ENCODE measurements at regions not wholly inside any gene's neighbourhood (a gene's known extent, or its start where the extent isn't known, plus 50 kb on each side); places are given as distances from the start of the nearest gene placed in this dataset.
A peak's percentile ranks its signal among the peaks of the same experiment; 100 is the strongest.

DNA sequence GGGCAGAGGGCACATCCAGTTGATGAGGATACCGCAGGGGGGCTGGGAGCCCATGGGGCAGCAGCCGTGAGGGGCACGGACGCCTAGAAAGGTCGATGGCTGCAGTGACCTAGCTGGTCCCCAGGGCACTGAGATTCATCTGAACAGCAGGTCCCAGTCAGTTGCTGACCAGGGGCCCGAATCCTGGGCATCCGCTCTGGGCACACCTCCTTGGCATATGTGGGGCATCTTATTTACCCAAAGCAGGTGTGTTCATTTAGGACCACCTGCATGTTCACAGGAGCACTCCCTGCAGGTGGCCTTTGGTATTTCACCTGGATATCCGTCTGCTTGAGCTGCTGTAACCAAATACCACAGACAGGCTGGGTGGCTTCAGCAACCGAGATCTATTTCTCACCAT, 72.0 kb upstream of the ODC1 start:
- no peak for DNase-seq (ENCODE audit: low read depth)

DNA sequence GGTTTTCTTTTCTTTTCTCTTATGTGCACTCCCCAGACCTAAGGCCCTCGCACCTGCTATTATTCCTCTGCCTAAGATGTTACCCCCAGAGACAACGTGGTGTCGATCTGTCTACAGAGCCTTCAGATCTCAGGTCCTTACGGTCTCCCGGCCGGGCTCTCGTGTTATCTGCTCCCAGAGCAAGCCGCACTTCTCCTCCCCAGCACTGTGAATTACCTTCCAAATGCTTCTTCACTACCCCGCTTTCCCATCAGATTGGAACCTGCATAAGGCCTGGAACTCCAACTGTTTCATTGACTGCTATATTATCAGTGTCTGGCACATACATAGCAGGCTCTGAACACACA, 71.2 kb upstream of the ODC1 start:
- no peak for DNase-seq (ENCODE audit: low read depth)

DNA sequence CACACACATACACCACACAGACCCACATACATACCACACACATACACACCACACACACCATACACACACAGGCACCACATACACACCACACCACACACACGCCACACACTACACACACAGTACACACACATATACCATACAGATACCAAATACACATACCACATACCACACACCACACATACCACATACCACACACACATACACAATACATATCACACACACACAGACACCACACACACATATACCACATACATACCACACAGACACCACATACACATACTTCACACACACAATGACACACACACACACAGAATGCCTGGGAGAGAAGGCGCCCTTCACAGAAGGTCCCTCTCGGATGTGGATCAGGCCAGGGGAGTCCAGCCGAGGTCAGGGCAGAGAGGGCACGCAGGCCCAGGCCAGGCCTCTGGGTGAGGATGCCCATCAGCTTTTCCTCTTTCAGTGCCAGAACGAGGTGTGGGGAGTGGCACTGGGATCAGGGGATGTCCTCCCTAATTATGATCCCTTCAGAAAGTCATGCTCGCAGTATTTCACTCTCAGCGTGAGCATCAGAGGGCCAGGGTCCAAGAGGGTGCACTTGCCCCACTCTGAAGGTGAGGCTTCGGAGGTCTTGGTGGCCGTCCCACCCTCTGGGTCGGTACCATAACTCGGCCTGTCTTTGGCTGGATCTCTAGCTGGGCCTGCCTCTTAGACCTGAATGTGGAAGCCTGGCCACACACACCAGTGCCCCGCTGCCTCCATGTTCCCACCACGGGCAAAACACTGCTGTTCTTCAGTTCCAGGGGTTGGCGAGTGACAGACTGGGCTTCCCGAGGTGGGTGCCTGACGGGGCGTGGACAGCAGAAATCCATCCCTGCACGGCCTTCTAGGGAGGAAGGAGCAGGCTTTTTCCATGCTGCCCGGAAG, 70.6 kb upstream of the ODC1 start:
- DNase-seq (ENCODE audit: low read depth) = no peak

DNA sequence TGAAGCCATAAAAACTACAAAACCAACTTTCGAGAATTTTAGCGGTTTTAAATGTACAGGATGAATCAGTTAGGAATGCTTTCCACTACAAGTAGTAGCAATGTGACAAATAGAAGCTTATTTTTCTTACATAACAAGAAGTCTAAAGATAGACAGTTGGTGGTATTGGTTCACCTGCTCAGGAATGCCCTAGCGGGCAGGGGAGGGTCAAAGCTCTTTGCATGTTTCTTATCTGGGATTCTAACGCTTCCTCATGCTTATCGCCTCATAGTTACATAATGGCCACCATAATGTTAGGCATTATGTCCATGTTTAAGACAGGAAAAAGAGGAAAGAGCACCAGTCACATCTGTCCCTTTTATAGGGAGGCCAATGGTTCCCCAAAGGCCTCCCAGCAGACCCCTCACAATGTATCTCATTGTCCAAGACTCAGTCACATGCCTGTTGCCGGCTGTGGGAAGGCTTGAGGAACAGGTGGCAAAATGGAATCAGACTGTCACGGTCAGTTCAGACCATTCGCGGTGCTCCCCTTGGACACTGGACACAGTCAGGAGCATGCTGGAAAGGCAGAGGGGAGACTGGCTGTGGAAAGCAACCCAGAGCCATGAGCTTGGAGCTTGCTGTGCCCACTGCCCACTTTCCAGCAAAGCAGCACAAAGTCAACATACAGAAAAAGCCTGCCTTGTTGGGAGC, 69.4 kb upstream of the ODC1 start:
- no peak for DNase-seq (ENCODE audit: low read depth)

DNA sequence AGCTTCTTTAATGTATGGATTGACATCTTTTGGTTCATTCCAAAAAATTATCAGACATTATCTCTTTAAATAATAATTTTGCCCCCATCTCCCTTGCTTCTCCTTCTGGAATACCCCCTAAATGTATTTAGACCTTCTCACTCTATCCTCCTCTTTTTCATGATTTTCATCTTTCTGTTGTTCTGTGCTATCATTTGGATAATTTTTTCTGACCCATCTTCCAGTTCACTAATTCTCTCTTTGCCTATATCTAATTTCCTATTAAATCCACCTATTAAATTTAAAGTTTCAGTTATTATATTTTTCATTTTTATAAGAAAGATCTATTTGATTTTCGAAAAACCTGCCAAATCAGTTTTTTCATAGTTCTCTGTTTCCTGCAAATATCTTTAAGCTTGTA, 67.8 kb upstream of the ODC1 start:
- DNase-seq (ENCODE audit: low read depth) = no peak

DNA sequence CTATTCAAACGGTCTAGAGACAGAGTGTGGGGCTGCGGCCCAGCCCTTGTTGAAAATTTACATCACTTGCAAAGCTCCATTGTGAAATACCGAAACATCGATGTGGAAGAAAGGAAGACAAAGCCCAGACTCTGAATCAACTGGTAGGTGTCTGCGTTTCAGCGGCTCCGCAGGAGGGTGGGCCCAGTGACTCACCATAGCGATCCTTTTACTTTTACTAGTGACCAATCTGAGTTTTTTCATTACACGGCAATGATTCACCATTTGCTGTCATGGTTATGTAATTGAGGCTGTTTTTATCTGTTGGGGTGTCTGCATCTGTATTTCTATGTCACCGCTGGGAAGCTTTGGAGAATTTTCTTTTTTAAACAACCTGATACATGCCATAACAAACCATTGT, 66.6 kb upstream of the ODC1 start:
- DNase-seq (ENCODE audit: low read depth) = peak; percentile 35

DNA sequence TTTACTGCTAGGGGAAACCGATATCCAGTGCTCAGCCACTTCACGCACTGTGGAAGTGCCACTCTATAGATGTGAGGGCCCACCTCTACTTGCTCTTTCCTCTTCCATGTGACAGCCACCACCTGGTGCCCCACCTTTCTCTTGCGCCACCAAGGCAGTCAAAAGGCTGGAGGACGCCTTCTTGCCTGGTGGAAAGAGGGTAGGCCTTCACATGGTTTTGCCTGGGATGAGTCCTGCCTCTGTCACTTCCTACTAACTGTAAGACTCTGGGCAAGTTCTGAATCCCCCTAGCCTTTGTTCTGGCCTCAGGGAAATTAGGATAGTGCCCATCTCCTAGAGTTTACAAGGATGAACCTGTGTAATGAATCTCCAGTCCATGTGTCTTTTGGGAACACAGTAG, 66.1 kb upstream of the ODC1 start:
- DNase-seq (ENCODE audit: low read depth) = no peak

DNA sequence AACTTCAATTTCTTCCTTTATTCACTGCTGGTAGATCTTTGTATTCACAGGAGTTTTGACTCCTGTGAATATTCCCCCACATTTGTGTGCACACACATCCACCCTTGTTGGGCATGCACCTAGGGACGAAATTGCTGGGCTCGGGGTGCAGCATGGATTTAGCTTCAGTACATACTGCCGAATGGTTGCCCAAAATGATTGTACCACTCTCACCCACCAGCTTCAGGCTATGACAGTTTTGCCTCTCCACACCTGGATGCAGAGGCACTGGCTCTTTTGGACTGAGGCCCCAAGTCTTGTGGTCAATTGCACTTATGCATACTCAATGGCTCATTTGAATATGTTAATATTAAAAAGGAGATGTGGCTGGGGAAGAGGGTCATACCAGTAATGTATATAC, 65.1 kb upstream of the ODC1 start:
- no peak for DNase-seq (ENCODE audit: low read depth)

DNA sequence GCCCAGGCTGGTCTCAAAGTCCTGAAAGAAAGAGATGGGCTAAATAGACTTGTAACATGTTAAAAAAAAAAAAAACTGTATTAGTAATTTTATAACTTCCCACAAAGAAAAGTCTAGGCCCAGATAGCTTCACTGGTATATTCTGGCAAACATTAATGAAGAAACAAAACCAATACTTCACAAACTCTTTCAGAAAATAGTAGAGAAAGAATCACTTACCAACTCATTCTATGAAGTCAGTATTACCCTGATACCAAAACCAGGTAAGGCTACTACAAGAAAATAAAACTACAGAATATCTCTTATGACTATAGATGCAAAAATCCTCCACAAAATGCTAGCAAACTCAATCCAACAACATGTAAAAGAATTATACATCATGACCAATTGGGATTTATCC, 59.9 kb upstream of the ODC1 start:
- no peak for DNase-seq (ENCODE audit: low read depth)

DNA sequence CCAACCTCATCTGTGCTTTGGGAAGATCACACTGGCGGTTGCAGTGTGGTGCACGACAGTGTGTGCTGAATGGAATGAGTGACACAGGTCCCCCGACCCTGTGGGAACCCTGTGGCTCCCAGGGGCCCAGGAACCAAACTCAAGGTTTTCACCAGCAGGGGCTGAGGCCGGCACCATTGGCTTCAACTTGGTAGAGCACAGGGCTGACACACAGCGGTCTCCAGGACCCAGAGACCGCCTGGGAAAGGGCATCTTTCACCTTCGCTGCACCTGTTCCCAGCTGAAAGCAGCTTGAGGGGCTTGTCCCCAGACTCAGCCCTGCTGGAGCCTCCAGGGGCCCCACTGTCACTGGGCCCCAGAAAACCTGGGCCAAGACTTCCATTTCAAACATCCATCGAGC, 59.0 kb upstream of the ODC1 start:
- no peak for DNase-seq (ENCODE audit: low read depth)

DNA sequence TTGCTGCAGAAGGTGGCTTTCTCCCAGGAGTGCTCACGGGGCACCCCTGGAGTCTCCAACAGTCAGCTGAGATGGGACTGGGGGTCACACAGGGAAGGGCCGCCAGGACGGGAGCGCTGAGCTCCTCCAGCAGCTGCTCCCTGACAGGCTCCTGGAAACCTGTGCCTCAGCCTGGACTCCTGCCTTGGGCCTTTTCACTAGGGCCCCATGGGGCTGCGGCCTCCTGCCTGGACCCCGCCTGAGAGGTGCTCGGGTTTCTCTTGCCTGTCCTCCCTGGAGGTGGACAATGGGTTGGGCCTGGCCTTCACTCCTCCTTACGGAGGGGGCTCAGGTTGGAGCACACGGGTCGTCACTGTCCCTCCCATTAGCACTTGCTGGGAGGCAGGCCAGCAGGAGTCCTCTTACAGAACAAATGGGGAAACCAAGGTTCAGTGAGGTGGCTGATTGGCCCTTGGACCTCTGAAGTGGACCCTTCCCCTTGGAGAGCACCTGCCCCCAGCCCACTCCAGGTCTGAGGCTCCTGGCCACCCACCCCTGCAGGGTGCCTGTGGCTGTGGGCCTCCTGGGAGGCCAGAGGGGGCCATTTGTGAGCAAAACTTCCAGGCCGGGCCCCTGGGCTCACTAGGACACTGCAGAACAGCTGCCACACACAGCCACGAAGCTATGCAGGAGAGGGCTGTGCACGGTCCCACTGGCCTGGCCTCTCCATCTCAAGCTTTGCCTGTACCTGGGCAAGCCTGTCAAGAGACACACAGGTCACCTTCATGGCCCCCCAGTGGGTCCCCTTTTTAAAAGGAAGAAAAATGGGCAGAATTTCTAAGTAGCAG, 57.1 kb upstream of the ODC1 start:
- DNase-seq (ENCODE audit: low read depth) = no peak

DNA sequence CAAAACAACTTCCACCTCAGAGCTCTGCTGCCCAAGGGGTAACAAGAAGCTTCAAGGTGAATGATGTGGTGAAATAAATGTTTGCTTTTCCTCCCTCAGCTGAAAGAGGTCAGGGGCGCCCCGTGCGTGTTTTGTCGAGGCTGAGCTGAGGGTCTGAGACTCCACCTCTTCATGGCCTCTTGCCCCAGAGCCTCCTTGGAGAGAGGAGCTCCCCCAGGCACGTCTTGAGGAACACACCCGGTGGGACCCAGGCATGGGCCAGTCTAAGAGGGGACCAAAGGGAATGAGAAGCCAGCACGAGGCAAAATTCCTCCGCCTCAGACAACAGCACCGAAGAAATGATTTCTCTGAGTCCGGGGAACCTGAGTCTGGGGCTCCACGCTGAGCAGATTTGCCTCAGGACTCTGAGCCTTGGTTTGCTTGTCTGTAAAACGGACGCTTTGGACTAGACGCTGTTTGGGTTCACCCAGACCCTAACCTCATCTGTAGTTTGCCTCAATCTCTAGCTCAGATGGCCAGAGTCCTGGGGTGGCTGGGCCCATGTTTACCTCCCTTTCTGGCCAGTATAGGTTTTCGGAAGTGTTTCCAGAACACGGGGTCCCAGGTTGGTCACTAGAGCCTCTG, 56.4 kb upstream of the ODC1 start:
- no peak for DNase-seq (ENCODE audit: low read depth)

DNA sequence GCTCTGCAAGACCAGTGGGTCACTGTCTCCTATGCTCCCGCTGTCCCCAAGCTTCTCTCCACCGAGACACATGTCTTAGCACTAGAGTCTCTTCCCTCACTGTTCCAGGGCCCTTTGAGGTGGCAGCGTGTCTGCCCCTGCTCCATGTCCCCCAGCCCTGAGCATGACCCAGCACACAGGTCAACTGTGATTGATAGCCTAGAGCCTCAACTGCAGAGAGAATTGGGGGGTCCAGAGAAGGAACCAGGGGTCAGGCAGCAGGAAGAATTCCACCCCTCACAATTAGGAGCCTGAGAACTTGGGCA, 54.6 kb upstream of the ODC1 start:
- no peak for DNase-seq (ENCODE audit: low read depth)

DNA sequence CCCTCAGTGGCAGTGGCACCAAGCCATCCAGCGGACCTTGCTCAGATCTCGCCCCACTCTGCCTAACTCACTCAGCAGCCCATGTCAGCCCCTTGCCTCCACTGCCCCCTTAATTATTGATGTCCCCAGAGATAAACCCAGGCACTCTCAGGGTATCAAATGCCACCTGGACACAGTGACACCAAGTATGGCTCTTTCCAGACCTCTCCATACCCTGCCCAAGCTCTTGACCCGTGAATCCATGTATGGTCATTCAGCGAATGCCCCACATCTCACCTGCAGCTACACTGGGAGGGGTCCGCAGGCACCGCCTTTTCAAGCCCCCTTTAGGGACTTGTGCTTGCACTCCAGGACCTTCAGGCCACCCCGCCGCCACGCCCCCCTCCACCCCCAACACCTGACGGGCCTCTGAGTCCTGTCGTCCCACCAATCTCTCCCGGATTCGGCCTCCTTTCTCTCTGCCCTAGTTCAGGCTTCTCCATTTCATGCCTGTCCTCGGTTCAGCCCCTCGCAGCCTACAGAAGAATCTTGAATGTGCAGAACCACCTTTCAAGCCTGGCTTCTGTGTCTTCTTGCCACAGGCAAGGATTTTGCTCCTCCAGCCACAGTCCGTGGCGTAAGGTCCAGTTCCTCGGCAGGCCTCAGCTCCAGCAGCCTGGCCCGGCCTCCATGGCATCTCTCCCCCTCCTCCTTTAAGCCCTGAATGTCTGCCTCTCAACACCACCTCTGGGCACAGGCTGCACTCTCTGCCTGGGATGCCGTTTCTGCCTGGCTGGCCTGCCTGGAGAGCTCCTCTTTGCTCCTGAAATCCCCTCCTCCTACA, 54.1 kb upstream of the ODC1 start:
- no peak for DNase-seq (ENCODE audit: low read depth)

DNA sequence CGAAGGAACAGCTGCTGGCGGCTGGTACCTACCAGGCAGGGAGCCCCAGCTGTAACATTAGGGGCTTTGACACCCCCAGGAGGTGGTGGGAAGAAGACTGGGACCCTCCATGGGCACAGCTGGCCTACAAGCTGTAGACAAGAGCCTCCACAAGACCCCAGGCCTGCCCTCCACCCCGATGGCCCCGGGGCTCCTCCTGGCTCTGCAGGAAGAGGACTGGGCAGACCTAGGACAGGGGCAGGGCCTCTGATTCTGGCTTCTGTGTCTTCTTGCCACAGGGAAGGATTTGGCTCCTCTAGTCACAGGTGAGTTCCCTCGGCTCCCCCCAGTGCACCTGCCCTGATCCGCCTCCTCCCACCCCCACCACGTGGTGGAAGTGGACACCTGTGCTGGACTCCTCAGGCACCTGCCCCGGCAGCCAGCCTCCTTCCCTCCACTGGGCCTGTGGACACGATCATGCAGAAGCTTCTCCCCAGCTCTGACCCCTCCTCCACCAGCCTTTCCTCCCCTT, 53.4 kb upstream of the ODC1 start:
- no peak for DNase-seq (ENCODE audit: low read depth)

DNA sequence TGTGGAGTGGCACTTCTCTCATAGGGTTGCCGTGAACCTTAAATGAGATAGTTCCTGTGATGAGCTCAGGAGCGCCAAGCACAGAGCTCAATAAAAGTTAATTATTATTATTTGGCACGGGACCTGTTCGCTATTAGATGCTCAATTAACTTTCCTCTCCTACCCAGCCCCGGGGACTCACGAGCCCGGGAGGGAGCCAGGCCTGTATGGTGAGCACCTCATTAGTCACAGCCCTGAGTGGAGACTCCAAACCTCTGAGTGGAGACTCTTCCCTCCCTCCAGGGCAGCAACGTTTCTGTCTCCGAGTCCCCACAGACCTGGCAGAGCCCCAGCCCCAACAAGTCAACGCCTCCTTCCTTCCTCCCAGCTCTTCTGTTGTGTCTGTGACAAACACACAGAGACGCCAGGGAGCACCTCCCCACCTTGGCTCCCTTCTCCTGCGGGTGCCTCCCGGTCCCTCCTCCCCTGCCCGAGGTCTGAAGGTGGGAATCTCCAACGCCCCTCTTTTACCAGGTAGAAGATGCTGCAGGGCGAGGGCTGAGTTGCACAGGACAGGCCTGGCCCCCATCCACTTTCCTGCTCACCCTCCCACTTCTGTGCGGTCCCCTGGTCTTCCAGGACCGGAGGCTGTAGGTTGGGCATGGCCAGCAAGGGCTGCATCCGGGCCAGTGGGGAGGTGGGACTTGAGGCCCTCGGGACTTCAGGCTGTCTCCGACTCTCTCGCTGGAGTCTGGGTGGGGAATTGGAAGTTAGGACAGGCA, 52.7 kb upstream of the ODC1 start:
- no peak for DNase-seq (ENCODE audit: low read depth)

DNA sequence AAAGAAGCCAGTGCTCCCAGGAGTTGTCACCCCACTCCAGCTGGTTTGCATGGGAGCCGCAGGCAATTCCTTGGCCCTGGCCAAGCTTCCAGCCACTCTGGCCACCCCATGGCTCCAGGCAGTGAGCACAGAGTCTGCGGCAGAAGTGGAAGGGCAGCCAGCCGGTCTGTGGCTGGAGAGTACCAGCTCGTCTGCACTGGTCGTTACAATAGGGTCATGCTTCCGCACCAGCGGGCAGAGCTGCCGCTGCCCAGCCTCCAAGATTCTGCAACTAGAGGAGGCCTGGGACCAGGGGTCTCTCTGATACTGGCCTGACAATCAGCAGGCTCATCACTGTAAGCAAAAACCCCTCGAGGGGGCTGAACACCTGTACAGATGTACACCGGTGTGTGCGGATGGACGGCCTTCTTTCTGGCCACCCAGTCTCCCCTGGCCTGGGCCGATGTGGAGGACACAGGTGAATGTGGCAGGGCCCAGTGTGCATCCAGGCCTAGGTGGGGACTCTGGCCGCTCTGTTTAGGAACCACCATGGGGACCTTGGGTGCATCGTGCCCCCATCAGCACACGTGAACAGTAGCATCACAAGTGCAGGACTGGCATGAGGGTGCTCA, 51.9 kb upstream of the ODC1 start:
- DNase-seq (ENCODE audit: low read depth) = no peak

DNA sequence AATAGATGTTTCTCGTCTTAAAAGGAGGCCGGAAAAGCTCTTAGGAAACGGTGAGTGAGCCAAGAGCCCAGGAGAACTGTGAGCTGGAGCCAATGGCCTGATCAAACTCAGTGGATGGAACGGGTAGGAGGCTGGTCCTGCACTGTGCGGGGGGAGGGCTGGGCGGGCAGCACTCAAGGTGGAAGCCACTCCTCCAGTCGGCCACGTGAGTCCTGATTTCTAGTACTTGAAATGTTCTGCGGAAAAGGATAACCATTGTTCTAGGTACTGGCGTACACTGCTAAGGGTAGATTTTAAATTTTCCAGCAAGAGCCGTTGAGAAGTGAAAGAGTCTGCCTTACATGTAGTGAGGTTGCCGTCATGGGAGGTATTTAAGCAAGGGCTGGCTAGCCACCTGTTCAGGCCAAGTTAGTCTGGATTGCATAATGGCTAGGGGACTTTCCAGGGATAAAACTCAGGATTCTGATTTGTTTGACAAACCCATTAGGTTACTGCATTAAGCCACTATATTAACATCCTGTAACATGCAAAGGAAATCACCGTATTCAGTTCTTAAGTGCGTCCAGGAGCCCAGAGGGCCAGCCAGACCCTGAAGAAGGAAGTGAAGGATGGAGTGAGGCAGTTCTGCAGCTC, 51.3 kb upstream of the ODC1 start:
- DNase-seq (ENCODE audit: low read depth) = no peak

DNA sequence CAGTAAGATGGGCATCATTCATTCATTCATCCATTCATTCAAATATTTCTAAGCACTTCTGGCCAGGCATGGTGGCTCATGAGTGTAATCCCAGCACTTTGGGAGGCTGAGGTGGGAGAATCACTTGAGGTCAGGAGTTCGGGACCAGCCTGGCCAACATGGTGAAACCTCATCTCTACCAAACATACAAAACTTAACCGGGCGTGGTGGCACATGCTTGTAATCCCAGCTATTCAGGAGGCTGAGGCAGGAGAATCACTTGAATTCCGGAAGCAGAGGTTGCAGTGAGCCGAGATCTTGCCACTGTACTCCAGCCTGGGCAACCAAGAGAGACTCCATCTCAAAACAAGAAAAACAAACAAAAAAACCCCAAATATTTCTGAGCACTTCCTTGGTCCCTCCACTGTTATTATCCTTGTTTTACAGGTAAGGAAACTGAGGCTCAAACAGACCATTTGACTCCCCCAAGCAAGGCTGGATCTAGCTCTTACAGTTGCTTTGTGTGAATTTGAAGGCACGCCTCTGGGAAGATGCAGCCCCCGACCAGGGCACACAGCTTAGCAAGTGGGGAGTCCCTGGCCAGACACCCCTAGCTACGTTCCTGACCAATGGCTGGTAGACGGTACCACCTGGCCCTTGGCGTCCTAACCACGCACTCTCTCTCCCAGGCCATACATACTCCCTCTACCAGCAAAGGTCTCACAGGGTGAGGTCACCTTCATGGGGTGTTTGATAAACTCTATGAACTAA, 50.6 kb upstream of the ODC1 start:
- DNase-seq (ENCODE audit: low read depth) = no peak
